Fibroblast of lung (primary cell): ENCODE measurements at regions not wholly inside any gene's neighbourhood (a gene's known extent, or its start where the extent isn't known, plus 50 kb on each side); places are given as distances from the start of the nearest gene placed in this dataset.

Experiments
- DNase-seq, 2 donors: peaks; one replicate each; pipeline versions ENCODE4 v3.0.0 to v3.0.0-alpha.2; 2010; ENCODE audit warnings: low read depth in 2 of 2
- H2AFZ ChIP-seq: 2 replicates; pipeline ENCODE4 v1.5.1; 2012; ENCODE audit warnings: low read length, control low read depth, inconsistent platforms
- H3K27ac ChIP-seq: 2 replicates; pipeline ENCODE4 v1.5.1; 2011; ENCODE audit warnings: low read length, control low read depth; ENCODE audit not compliant: insufficient read depth
- H3K27me3 ChIP-seq: 2 replicates; pipeline ENCODE4 v1.5.1; 2011; ENCODE audit warnings: mild to moderate bottlenecking, low read length; ENCODE audit not compliant: control insufficient read depth, insufficient read depth
- H3K36me3 ChIP-seq: 2 replicates; pipeline ENCODE4 v1.5.1; 2011; ENCODE audit warnings: low read length; ENCODE audit not compliant: control insufficient read depth, insufficient read depth
- H3K4me1 ChIP-seq: 2 replicates; pipeline ENCODE4 v1.5.1; 2011; ENCODE audit warnings: low read length; ENCODE audit not compliant: control insufficient read depth, insufficient read depth; ENCODE audit errors: extremely low read depth
- H3K4me2 ChIP-seq: 2 replicates; pipeline ENCODE4 v1.5.1; 2011; ENCODE audit warnings: low read length, control low read depth; ENCODE audit not compliant: insufficient read depth; ENCODE audit errors: extremely low read depth
- H3K4me3 ChIP-seq, 4 experiments: fragments of 200-600 bp in 1 of 4; sonication (generic) in 1 of 4; replicated peaks in 1 of 4; 2 replicates each; pipeline ENCODE4 v1.5.1; 2011 to 2016; ENCODE audit warnings: low read length in 4 of 4, low read depth in 3 of 4, mild to moderate bottlenecking in 3 of 4, control low read depth in 2 of 4, inconsistent platforms in 1 of 4, mixed read lengths in 1 of 4; ENCODE audit not compliant: insufficient read depth in 1 of 4; ENCODE audit errors: control extremely low read depth in 1 of 4
- H3K79me2 ChIP-seq: 2 replicates; pipeline ENCODE4 v1.5.1; 2012; ENCODE audit warnings: mild to moderate bottlenecking, low read length, inconsistent platforms; ENCODE audit not compliant: control insufficient read depth, insufficient read depth
- H3K9ac ChIP-seq: 2 replicates; pipeline ENCODE4 v1.5.1; 2011; ENCODE audit warnings: mild to moderate bottlenecking, low read length, control low read depth; ENCODE audit not compliant: insufficient read depth
- H3K9me3 ChIP-seq: 2 replicates; pipeline ENCODE4 v1.5.1; 2012; ENCODE audit warnings: low read depth, low read length; ENCODE audit not compliant: control insufficient read depth, insufficient read depth
- H4K20me1 ChIP-seq: 2 replicates; pipeline ENCODE4 v1.5.1; 2011; ENCODE audit warnings: low read length; ENCODE audit not compliant: control insufficient read depth, insufficient read depth; ENCODE audit errors: extremely low read depth
- EZH2 ChIP-seq: IDR thresholded peaks from 2 replicates; pipeline ENCODE4 v1.5.1; 2012; ENCODE audit warnings: low read length, control low read depth, mild to moderate bottlenecking; ENCODE audit errors: missing control alignments
- TF ChIP-seq, protein P1 (sequence below), 2 donors: IDR thresholded peaks in 1 of 2; conservative IDR thresholded peaks in 1 of 2; 1 replicate in 1 of 2; 2 replicates in 1 of 2; pipeline ENCODE4 v1.5.1; 2011 to 2012; ENCODE audit warnings: low read length in 2 of 2, control low read depth in 1 of 2, inconsistent platforms in 1 of 2, low read depth in 1 of 2, mild to moderate bottlenecking in 1 of 2

DNA sequence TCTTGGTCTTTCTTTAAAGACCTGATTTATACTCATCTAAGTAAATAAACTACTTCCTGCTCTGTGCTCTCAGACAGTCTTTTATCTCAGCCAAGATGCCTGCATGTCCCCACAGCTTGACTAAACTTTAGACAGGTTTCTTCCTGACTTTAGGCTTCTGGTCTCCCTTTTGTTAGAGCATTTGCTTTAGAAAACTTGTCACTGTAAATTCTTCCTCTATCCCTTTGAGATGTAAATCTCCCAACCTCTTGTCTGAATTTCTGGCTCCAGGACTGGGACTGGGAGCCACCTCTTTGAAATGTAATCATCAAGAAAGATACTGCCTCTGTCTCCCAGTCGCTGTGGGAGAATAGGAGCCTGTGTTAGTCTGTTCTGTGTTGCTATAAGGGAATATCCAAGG lies 739.9 kb downstream of the C6orf118 start:
- Histone ChIP-seq H3K9me3 (no peaks in the 10 kb centered on the region), H3K4me1 (no peaks in the 10 kb centered on the region), H4K20me1 (peaks cover 1% of the 10 kb centered on the region), H3K79me2 (no peaks in the 10 kb centered on the region), H3K36me3 (no peaks in the 10 kb centered on the region), H2AFZ (no peak overlapping the region), H3K27me3 (no peaks in the 10 kb centered on the region), H3K27ac (no peak overlapping the region), H3K4me2 (no peak overlapping the region), H3K9ac (no peak overlapping the region), H3K4me3 (no peak overlapping the region)
- DNase-seq, result no peak
- TF ChIP-seq, protein P1, sequence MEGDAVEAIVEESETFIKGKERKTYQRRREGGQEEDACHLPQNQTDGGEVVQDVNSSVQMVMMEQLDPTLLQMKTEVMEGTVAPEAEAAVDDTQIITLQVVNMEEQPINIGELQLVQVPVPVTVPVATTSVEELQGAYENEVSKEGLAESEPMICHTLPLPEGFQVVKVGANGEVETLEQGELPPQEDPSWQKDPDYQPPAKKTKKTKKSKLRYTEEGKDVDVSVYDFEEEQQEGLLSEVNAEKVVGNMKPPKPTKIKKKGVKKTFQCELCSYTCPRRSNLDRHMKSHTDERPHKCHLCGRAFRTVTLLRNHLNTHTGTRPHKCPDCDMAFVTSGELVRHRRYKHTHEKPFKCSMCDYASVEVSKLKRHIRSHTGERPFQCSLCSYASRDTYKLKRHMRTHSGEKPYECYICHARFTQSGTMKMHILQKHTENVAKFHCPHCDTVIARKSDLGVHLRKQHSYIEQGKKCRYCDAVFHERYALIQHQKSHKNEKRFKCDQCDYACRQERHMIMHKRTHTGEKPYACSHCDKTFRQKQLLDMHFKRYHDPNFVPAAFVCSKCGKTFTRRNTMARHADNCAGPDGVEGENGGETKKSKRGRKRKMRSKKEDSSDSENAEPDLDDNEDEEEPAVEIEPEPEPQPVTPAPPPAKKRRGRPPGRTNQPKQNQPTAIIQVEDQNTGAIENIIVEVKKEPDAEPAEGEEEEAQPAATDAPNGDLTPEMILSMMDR (conservative IDR thresholded peaks at IDR 0.05 in 1 of 2, IDR thresholded peaks at IDR 0.05 in 1 of 2; ENCODE audit: low read depth in 1 of 2, low read length in 2 of 2), result no peak
- TF ChIP-seq EZH2, result no peak

DNA sequence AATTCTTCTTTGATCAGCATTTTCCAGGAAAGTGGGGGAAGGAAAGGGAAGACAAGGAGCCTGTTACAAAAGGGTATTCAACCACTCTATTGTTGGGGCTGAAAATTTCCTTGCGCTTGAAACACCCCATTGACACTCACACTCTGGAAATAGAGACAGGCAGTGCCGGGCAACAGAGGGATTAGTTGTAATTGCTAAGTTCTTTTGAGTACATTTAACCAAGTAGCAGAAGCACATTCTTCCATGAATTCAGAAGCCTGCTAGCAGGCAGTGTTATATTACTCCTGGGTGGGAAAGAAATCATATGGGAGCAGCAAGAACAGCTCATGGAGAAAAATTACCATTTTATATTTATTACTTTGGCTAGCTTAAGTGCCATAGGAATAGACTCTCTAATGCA lies 745.5 kb downstream of the C6orf118 start:
- no peaks in the 10 kb centered on the region for H3K79me2 ChIP-seq
- H3K9ac ChIP-seq, result no peak overlapping the region
- no peak overlapping the region for H3K27ac ChIP-seq
- H3K4me2 ChIP-seq, result no peak overlapping the region
- no peak for TF ChIP-seq EZH2
- TF ChIP-seq, protein P1 (conservative IDR thresholded peaks at IDR 0.05 in 1 of 2, IDR thresholded peaks at IDR 0.05 in 1 of 2; ENCODE audit: low read depth in 1 of 2, low read length in 2 of 2), result no peak
- no peaks in the 10 kb centered on the region for H3K9me3 ChIP-seq
- H3K27me3 ChIP-seq, result no peaks in the 10 kb centered on the region
- H3K4me3 ChIP-seq, result no peak overlapping the region
- H2AFZ ChIP-seq, result no peak overlapping the region
- H4K20me1 ChIP-seq, result peaks cover 1% of the 10 kb centered on the region
- H3K36me3 ChIP-seq, result no peaks in the 10 kb centered on the region
- DNase-seq, result no peak
- H3K4me1 ChIP-seq, result no peaks in the 10 kb centered on the region

- H2AFZ ChIP-seq, result no peak overlapping the region
- H3K9me3 ChIP-seq, result no peaks in the 10 kb centered on the region
- H3K4me3 ChIP-seq, result no peak overlapping the region
- no peak for DNase-seq
- no peak overlapping the region for H3K9ac ChIP-seq
- no peaks in the 10 kb centered on the region for H3K79me2 ChIP-seq
- no peaks in the 10 kb centered on the region for H3K4me1 ChIP-seq
- no peak overlapping the region for H3K27ac ChIP-seq
- H3K36me3 ChIP-seq, result no peaks in the 10 kb centered on the region
- no peak overlapping the region for H3K4me2 ChIP-seq
- H4K20me1 ChIP-seq, result no peaks in the 10 kb centered on the region
- no peak for TF ChIP-seq EZH2
- TF ChIP-seq, protein P1 (conservative IDR thresholded peaks at IDR 0.05 in 1 of 2, IDR thresholded peaks at IDR 0.05 in 1 of 2; ENCODE audit: low read depth in 1 of 2, low read length in 2 of 2), result no peak
- H3K27me3 ChIP-seq, result no peaks in the 10 kb centered on the region
Observed at GRCh38 chr6:164561656-164562055, 747.7 kb downstream of the C6orf118 start.
